Spleen (tissue), 11 donors: ENCODE measurements at regions not wholly inside any gene's neighbourhood (a gene's known extent, or its start where the extent isn't known, plus 50 kb on each side); places are given as distances from the start of the nearest gene placed in this dataset.

ENCODE experiments used
- DNase-seq: peaks from one replicate; pipeline ENCODE4 v3.0.0-alpha.2; 2020
- H3K27ac ChIP-seq, 8 donors: fragments of 200-600 bp; sonication (generic) in 7 of 8; 1 replicate in 4 of 8; 2 replicates in 4 of 8; pipeline versions ENCODE4 v1.5.0 to v1.8.0; 2016 to 2021; ENCODE audit warnings: inconsistent platforms in 4 of 8, mild to moderate bottlenecking in 4 of 8, moderate library complexity in 1 of 8
- H3K27me3 ChIP-seq, 7 donors: fragments of 200-600 bp; sonication (generic) in 6 of 7; replicated peaks in 1 of 7; 1 replicate in 4 of 7; 2 replicates in 3 of 7; pipeline versions ENCODE4 v1.5.0 to v1.8.0; 2016 to 2021; ENCODE audit warnings: inconsistent platforms in 3 of 7, mild to moderate bottlenecking in 1 of 7
- H3K36me3 ChIP-seq, 6 donors: fragments of 200-600 bp; sonication (generic) in 5 of 6; 1 replicate in 4 of 6; 2 replicates in 2 of 6; pipeline versions ENCODE4 v1.5.0 to v1.8.0; 2016 to 2021; ENCODE audit warnings: inconsistent platforms in 2 of 6
- H3K4me1 ChIP-seq, 6 donors: fragments of 200-600 bp; sonication (generic) in 5 of 6; 1 replicate in 3 of 6; 2 replicates in 3 of 6; pipeline versions ENCODE4 v1.5.0 to v1.8.0; 2016 to 2021; ENCODE audit warnings: inconsistent platforms in 3 of 6
- H3K4me3 ChIP-seq, 8 donors: fragments of 200-600 bp; sonication (generic) in 7 of 8; 1 replicate in 4 of 8; 2 replicates in 4 of 8; pipeline versions ENCODE4 v1.5.0 to v1.8.0; 2016 to 2021; ENCODE audit warnings: inconsistent platforms in 4 of 8, mild to moderate bottlenecking in 4 of 8, moderate library complexity in 2 of 8
- H3K9me3 ChIP-seq, 8 donors: fragments of 200-600 bp; sonication (generic) in 7 of 8; 1 replicate in 4 of 8; 2 replicates in 4 of 8; pipeline versions ENCODE4 v1.5.0 to v1.8.0; 2016 to 2021; ENCODE audit warnings: inconsistent platforms in 4 of 8
- POLR2A ChIP-seq, 3 donors: fragments of 450-650 bp; IDR thresholded peaks; one replicate each; pipeline ENCODE4 v1.5.1; 2017; ENCODE audit warnings: antibody characterized with exemption in 3 of 3, mild to moderate bottlenecking in 1 of 3
- POLR2AphosphoS5 ChIP-seq, 3 donors: sonication (generic); formaldehyde crosslinking; IDR thresholded peaks; one replicate each; pipeline ENCODE4 v1.5.1; 2017; ENCODE audit warnings: antibody characterized with exemption in 3 of 3
- WGBS, 5 donors: extraction: QIAGEN DNeasy Blood & Tissue Kit in 3 of 5; methylation state at CpG; one replicate each; pipeline versions ENCODE4 v1.1.5 to v1.1.7; 2013 to 2018; 5-methylcytosine and 5-hydroxymethylcytosine counted together
- intact Hi-C: fragments of 100-400 bp; cut with DNase I; formaldehyde crosslinking; loops from one replicate; pipeline ENCODE4 v1.15.0; 2023; ENCODE audit warnings: low total_unique reads
- TF ChIP-seq, protein P1 (sequence below), 11 experiments: fragments of 200-600 bp in 7 of 11; fragments of 450-650 bp in 4 of 11; sonication (generic) in 4 of 11; IDR thresholded peaks in 8 of 11; conservative IDR thresholded peaks in 3 of 11; 1 replicate in 7 of 11; 2 replicates in 4 of 11; pipeline versions ENCODE4 v1.4.0 to v1.8.0; 2016 to 2021; ENCODE audit warnings: antibody characterized with exemption in 11 of 11, inconsistent platforms in 4 of 11, mild to moderate bottlenecking in 1 of 11
- donor health status: healthy with polysubstance abuse.
- donor health status: DM: no; HTN: no; CAD: no; lungs with moderate emphysema.
- donor health status: DM: no; HTN: no; CAD: no.
- donor health status: Bipolar disorder and iron deficiency.
- donor health status: healthy.
- donor health status: DM: no; HTN: no; CAD: no.
- donor health status: DM: yes; HTN: yes; CAD: no.

- Histone ChIP-seq H3K4me3 (no peak overlapping the region), H3K36me3 (no peaks in the 10 kb centered on the region), H3K9me3 (peaks cover 0 to 11% (median 0%) of the 10 kb centered on the region in 8 donors), H3K27me3 (no peaks in the 10 kb centered on the region), H3K4me1 (no peaks in the 10 kb centered on the region), H3K27ac (no peak overlapping the region)
- no peak for DNase-seq
- 43 to 81% (median 67%) methylated on average over 4 of the region's 4 CpGs for WGBS, 5 donors
- TF ChIP-seq POLR2AphosphoS5 (IDR thresholded peaks at IDR 0.05) (no peak), POLR2A (IDR thresholded peaks at IDR 0.05) (no peak)
- TF ChIP-seq, protein P1, sequence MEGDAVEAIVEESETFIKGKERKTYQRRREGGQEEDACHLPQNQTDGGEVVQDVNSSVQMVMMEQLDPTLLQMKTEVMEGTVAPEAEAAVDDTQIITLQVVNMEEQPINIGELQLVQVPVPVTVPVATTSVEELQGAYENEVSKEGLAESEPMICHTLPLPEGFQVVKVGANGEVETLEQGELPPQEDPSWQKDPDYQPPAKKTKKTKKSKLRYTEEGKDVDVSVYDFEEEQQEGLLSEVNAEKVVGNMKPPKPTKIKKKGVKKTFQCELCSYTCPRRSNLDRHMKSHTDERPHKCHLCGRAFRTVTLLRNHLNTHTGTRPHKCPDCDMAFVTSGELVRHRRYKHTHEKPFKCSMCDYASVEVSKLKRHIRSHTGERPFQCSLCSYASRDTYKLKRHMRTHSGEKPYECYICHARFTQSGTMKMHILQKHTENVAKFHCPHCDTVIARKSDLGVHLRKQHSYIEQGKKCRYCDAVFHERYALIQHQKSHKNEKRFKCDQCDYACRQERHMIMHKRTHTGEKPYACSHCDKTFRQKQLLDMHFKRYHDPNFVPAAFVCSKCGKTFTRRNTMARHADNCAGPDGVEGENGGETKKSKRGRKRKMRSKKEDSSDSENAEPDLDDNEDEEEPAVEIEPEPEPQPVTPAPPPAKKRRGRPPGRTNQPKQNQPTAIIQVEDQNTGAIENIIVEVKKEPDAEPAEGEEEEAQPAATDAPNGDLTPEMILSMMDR (IDR thresholded peaks at IDR 0.05 in 8 of 11, conservative IDR thresholded peaks at IDR 0.05 in 3 of 11) = no peak
- intact Hi-C loops = no loop called here
Measured at GRCh38 chr10:131495224-131495623, 183.7 kb upstream of the TCERG1L start.

GRCh38 chr10:131495892-131496291 is 184.4 kb upstream of the TCERG1L start:
- H3K9me3 ChIP-seq = peaks cover 0 to 12% (median 0%) of the 10 kb centered on the region in 8 donors
- H3K27me3 ChIP-seq = no peaks in the 10 kb centered on the region
- DNase-seq = no peak
- no peak overlapping the region for H3K27ac ChIP-seq
- TF ChIP-seq, protein P1 (IDR thresholded peaks at IDR 0.05 in 8 of 11, conservative IDR thresholded peaks at IDR 0.05 in 3 of 11) = no peak
- TF ChIP-seq POLR2A (IDR thresholded peaks at IDR 0.05) = no peak
- no peak for TF ChIP-seq POLR2AphosphoS5 (IDR thresholded peaks at IDR 0.05)
- WGBS, 5 donors = 91 to 97% (median 91%) methylated on average over 4 to 14 of the region's 14 CpGs
- no peaks in the 10 kb centered on the region for H3K4me1 ChIP-seq
- no peaks in the 10 kb centered on the region for H3K36me3 ChIP-seq
- intact Hi-C loops = no loop called here
- no peak overlapping the region for H3K4me3 ChIP-seq

GRCh38 chr10:131496351-131497052 is 185.0 kb upstream of the TCERG1L start:
- H3K4me1 ChIP-seq = no peaks in the 10 kb centered on the region
- H3K27ac ChIP-seq = no peak overlapping the region
- peaks cover 0 to 16% (median under 1%) of the 10 kb centered on the region in 8 donors for H3K9me3 ChIP-seq
- H3K27me3 ChIP-seq = no peaks in the 10 kb centered on the region
- whole genome bisulfite sequencing, 5 donors = 88 to 93% (median 90%) methylated on average over 16 of the region's 16 CpGs
- no peak for DNase-seq
- TF ChIP-seq POLR2AphosphoS5 (IDR thresholded peaks at IDR 0.05) = no peak
- TF ChIP-seq, protein P1 (IDR thresholded peaks at IDR 0.05 in 8 of 11, conservative IDR thresholded peaks at IDR 0.05 in 3 of 11) = no peak
- no peak for TF ChIP-seq POLR2A (IDR thresholded peaks at IDR 0.05)
- no peaks in the 10 kb centered on the region for H3K36me3 ChIP-seq
- no peak overlapping the region for H3K4me3 ChIP-seq
- intact Hi-C loops = no loop called here

DNA sequence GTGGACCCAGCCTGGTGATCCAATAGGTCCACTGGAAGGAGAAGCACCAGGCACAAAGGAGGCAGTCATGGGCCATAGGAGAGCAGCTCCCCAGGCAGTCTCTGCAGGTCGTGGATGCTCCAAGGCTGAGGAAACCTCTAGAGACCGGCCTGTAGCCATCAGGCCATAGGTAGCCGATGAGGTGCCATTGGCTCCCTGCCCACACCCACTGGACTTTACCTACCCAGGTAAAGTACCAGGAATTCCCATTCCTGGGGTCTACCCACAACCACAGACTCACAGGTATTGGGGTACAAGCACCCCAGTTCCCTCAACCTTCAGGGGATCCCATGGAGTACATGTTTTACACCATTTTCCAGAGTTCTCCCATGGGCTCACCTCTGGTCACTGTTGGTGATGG is 188.0 kb upstream of the TCERG1L start:
- WGBS, 5 donors = 71 to 84% (median 80%) methylated on average over 3 of the region's 3 CpGs
- intact Hi-C loops = no loop called here

More for the DNA sequence above, 188.0 kb upstream of the TCERG1L start:
- no peak overlapping the region for H3K4me3 ChIP-seq
- no peak for DNase-seq
- no peaks in the 10 kb centered on the region for H3K27me3 ChIP-seq
- no peaks in the 10 kb centered on the region for H3K36me3 ChIP-seq
- peaks cover 8 to 47% (median 31%) of the 10 kb centered on the region in 8 donors for H3K9me3 ChIP-seq
- TF ChIP-seq POLR2A (IDR thresholded peaks at IDR 0.05) (no peak), POLR2AphosphoS5 (IDR thresholded peaks at IDR 0.05) (no peak)
- TF ChIP-seq, protein P1 (IDR thresholded peaks at IDR 0.05 in 8 of 11, conservative IDR thresholded peaks at IDR 0.05 in 3 of 11) = no peak
- H3K27ac ChIP-seq = no peak overlapping the region
- H3K4me1 ChIP-seq = no peaks in the 10 kb centered on the region
